MCF 10A (cell line): ENCODE measurements at regions not wholly inside any gene's neighbourhood (a gene's known extent, or its start where the extent isn't known, plus 50 kb on each side); places are given as distances from the start of the nearest gene placed in this dataset.

Experiments
- BruUV-seq: library from RNA; stranded (reverse); fragments of 400-500 nt; replicated peaks from 2 replicates; lab custom pipeline; 2021; lab: Mats Ljungman, UMichigan
- CTCF ChIA-PET: fragments of 300-600 bp; sonication (Branson Sonifier 250); formaldehyde crosslinking; extraction: SDS; loops from one replicate; lab custom pipeline; 2021; ENCODE audit warnings: antibody characterized with exemption, inconsistent platforms; lab: Yijun Ruan, JAX
- POLR2A ChIA-PET: fragments of 300-600, 350-650 bp; sonication (Branson Sonifier 250); formaldehyde crosslinking; extraction: SDS; loops from one replicate; lab custom pipeline; 2020; ENCODE audit warnings: antibody characterized with exemption, inconsistent platforms; lab: Yijun Ruan, JAX
- DNase-seq: peaks from one replicate; pipeline ENCODE4 v3.0.0-alpha.2; 2018; ENCODE audit not compliant: unreplicated experiment
- H3K27ac Mint-ChIP-seq: one replicate; pipeline ENCODE4 v1.8.0; 2022; ENCODE audit warnings: mild to moderate bottlenecking, low read depth, mixed read lengths; ENCODE audit not compliant: unreplicated experiment
- H3K27me3 Mint-ChIP-seq: one replicate; pipeline ENCODE4 v1.8.0; 2022; ENCODE audit warnings: mixed read lengths; ENCODE audit not compliant: insufficient read depth, unreplicated experiment
- H3K36me3 Mint-ChIP-seq: one replicate; pipeline ENCODE4 v1.8.0; 2022; ENCODE audit warnings: mild to moderate bottlenecking, moderate library complexity, mixed read lengths; ENCODE audit not compliant: insufficient read depth, unreplicated experiment
- H3K4me1 Mint-ChIP-seq: one replicate; pipeline ENCODE4 v1.8.0; 2022; ENCODE audit warnings: mixed read lengths; ENCODE audit not compliant: insufficient read depth, unreplicated experiment
- H3K4me3 Mint-ChIP-seq: one replicate; pipeline ENCODE4 v1.8.0; 2022; ENCODE audit warnings: mild to moderate bottlenecking, moderate library complexity, mixed read lengths; ENCODE audit not compliant: unreplicated experiment
- H3K9me3 Mint-ChIP-seq: one replicate; pipeline ENCODE4 v1.8.0; 2022; ENCODE audit warnings: mixed read lengths; ENCODE audit not compliant: unreplicated experiment
- intact Hi-C: fragments of 100-400 bp; cut with micrococcal nuclease; formaldehyde crosslinking; loops from 2 replicates; pipeline ENCODE4 v1.14.1; 2022
- TF ChIP-seq, protein P1 (sequence below): fragments of 200-600 bp; IDR thresholded peaks from one replicate; pipeline ENCODE4 v1.8.0; 2022; ENCODE audit warnings: antibody characterized with exemption, mild to moderate bottlenecking; ENCODE audit not compliant: unreplicated experiment

DNA sequence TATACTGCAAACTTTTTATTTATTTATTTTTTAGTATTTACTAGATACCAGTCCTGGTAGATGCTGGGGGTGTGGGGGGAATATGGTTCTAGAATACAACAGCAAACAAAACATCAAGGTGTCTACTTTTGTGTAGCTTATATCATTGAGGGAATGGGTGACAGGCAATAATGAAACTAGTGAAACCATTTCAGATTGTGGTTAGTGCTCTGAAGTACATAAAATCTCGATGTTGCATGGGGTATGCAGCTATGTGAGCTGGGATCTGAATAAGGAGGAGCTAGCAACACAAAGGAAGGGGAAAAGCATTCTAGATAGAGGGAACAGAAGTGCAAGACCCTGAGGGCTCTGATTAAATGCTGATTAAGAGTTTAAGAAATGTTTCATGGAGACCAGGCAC is 103.5 kb downstream of the WT1 start:
- ChIA-PET POLR2A (no interaction called here), CTCF (interaction anchor here (0.9 to 1.4 kb wide), 2 partner anchors 19 to 461 kb away, joined by 3 read pairs; no protein-coding TSS in a partner anchor)
- no TSS peak for BruUV-seq
- Mint-ChIP-seq H3K4me1 (no peaks in the 10 kb centered on the region), H3K27ac (no peak overlapping the region), H3K36me3 (peaks cover 7% of the 10 kb centered on the region), H3K9me3 (peaks cover 8% of the 10 kb centered on the region), H3K4me3 (no peak overlapping the region), H3K27me3 (no peaks in the 10 kb centered on the region)
- DNase-seq, result no peak
- TF ChIP-seq, protein P1, sequence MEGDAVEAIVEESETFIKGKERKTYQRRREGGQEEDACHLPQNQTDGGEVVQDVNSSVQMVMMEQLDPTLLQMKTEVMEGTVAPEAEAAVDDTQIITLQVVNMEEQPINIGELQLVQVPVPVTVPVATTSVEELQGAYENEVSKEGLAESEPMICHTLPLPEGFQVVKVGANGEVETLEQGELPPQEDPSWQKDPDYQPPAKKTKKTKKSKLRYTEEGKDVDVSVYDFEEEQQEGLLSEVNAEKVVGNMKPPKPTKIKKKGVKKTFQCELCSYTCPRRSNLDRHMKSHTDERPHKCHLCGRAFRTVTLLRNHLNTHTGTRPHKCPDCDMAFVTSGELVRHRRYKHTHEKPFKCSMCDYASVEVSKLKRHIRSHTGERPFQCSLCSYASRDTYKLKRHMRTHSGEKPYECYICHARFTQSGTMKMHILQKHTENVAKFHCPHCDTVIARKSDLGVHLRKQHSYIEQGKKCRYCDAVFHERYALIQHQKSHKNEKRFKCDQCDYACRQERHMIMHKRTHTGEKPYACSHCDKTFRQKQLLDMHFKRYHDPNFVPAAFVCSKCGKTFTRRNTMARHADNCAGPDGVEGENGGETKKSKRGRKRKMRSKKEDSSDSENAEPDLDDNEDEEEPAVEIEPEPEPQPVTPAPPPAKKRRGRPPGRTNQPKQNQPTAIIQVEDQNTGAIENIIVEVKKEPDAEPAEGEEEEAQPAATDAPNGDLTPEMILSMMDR, result no peak
- intact Hi-C loops, result no loop called here

DNA sequence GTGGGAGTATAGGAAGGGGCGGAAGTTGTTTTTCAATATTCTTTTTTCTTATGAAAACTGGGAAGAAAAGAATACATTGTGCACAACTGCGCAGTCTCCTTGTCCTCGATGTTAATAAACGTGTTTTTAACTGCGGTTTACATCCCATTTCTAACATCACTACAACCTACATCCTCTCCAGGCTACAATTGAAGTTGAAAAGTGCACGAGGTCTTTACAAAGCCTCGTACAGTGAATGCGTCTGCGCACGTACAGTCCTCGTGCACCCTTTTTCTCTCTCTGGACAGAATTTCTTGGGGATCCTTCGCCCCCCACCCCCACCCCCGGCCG is 102.4 kb downstream of the WT1 start:
- Mint-ChIP-seq H3K27me3 (no peaks in the 10 kb centered on the region), H3K27ac (no peak overlapping the region)
- intact Hi-C loops, result no loop called here

DNA sequence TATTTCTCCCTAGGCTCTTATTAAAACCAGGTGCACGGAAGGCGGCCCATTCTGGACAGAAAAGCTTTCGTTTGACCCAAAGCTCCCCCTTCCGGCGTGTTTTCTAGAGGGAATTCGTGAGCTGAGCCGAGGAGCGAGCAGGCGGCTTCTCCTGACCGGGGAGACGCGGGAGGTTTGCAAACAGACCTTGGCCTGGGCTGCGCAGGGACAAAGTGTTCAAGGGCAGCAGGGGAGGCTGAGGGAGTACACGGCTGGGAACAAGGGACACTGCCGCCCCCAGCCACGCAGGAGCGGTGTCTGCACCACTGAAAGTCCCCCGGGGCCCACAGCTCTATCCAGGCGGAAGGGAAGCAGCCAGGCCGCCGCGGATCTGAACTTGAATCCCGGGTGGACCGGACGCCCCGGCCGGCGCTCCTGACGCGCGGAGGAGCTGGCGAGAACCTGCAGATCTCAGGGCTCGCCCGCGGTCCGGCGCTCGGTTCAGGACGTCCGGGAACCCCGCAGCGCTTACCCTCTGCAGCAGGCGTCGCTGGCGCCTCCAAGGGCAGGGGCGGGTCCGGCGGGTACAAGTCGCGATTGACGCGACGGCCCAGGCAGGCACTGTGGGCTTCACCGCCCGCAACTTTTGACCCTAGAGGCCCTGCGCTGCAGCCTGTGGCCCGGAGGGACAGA is 101.9 kb downstream of the WT1 start:
- ChIA-PET POLR2A (no interaction called here), CTCF (interaction anchor here (0.7 to 2.0 kb wide), 2 partner anchors 11 kb away, joined by 3 to 6 read pairs; no protein-coding TSS in a partner anchor)
- H3K9me3 Mint-ChIP-seq, result peaks cover 8% of the 10 kb centered on the region
- no peaks in the 10 kb centered on the region for H3K27me3 Mint-ChIP-seq
- H3K4me3 Mint-ChIP-seq, result no peak overlapping the region
- no peak overlapping the region for H3K27ac Mint-ChIP-seq
- intact Hi-C loops, result no loop called here
- DNase-seq, result no peak
- no TSS peak for BruUV-seq
- TF ChIP-seq, protein P1, result no peak
- H3K36me3 Mint-ChIP-seq, result peaks cover 7% of the 10 kb centered on the region
- H3K4me1 Mint-ChIP-seq, result no peaks in the 10 kb centered on the region

More for the DNA sequence above, 102.4 kb downstream of the WT1 start:
- CTCF ChIA-PET, result interaction anchor here (0.7 kb wide), 1 partner anchor 11 kb away, joined by 3 read pairs; no protein-coding TSS in a partner anchor
- peaks cover 7% of the 10 kb centered on the region for H3K36me3 Mint-ChIP-seq
- POLR2A ChIA-PET, result no interaction called here
- H3K4me1 Mint-ChIP-seq, result no peaks in the 10 kb centered on the region
- H3K4me3 Mint-ChIP-seq, result no peak overlapping the region
- H3K9me3 Mint-ChIP-seq, result peaks cover 8% of the 10 kb centered on the region
- DNase-seq, result no peak
- no TSS peak for BruUV-seq
- TF ChIP-seq, protein P1, result no peak

DNA sequence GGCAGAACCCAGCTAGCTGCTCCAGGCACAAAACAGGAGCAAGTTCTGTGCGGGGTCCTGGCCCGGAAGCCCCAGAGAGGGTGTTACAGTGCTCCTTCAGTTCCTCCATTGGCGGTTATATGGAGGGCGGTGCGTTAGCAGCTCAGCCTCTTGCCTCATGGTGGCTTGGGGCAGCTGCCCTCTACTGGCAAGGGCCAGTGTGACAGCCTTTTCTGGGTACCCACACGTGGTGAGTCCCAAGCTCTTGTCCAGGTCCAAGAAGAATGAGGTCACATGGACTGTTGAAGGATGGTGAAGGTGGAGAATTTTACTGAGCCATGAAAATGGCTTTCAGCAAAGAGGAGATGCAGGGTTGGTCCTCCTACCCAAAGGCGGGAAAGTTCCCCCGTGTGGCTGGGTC is 100.5 kb downstream of the WT1 start:
- intact Hi-C loops, result no loop called here
- TF ChIP-seq, protein P1, result no peak
- Mint-ChIP-seq H3K36me3 (peaks cover 7% of the 10 kb centered on the region), H3K27ac (no peak overlapping the region), H3K9me3 (peaks cover 8% of the 10 kb centered on the region), H3K27me3 (no peaks in the 10 kb centered on the region), H3K4me1 (no peaks in the 10 kb centered on the region), H3K4me3 (no peak overlapping the region)
- CTCF ChIA-PET, result interaction anchor here (0.5 to 2.0 kb wide), 5 partner anchors 10 to 136 kb away, joined by 3 to 6 read pairs (median 4); no protein-coding TSS in a partner anchor
- BruUV-seq, result no TSS peak
- POLR2A ChIA-PET, result no interaction called here
- DNase-seq, result no peak
